IPS DF 6.9 (cell line): ENCODE measurements at regions not wholly inside any gene's neighbourhood (a gene's known extent, or its start where the extent isn't known, plus 50 kb on each side); places are given as distances from the start of the nearest gene placed in this dataset.

Experiments
- DNase-seq: peaks from one replicate; pipeline ENCODE4 v3.0.0-alpha.2; 2013; ENCODE audit warnings: low read depth, low spot score
- H3K27ac ChIP-seq: one replicate; pipeline ENCODE4 v1.5.1; 2013; ENCODE audit warnings: low read length, control low read depth
- H3K27me3 ChIP-seq: 2 replicates; pipeline ENCODE4 v1.6.1; 2013; ENCODE audit warnings: mild to moderate bottlenecking, low read length; ENCODE audit not compliant: control insufficient read depth, insufficient read depth
- H3K36me3 ChIP-seq: 2 replicates; pipeline ENCODE4 v1.6.1; 2013; ENCODE audit warnings: low read length; ENCODE audit not compliant: control insufficient read depth, insufficient read depth
- H3K4me1 ChIP-seq: 2 replicates; pipeline ENCODE4 v1.6.1; 2013; ENCODE audit warnings: low read length; ENCODE audit not compliant: control insufficient read depth, insufficient read depth
- H3K4me3 ChIP-seq: 2 replicates; pipeline ENCODE4 v1.5.1; 2013; ENCODE audit warnings: mild to moderate bottlenecking, low read length
- H3K9me3 ChIP-seq: 2 replicates; pipeline ENCODE4 v1.6.1; 2013; ENCODE audit warnings: low read length, inconsistent platforms; ENCODE audit not compliant: control insufficient read depth, insufficient read depth
- WGBS: extraction: QIAGEN DNeasy Blood & Tissue Kit; methylation state at CpG from one replicate; pipeline ENCODE4 v1.1.7; 2013; ENCODE audit warnings: mixed read lengths, missing lambda C conversion rate; ENCODE audit not compliant: insufficient read length, insufficient coverage; 5-methylcytosine and 5-hydroxymethylcytosine counted together

DNA sequence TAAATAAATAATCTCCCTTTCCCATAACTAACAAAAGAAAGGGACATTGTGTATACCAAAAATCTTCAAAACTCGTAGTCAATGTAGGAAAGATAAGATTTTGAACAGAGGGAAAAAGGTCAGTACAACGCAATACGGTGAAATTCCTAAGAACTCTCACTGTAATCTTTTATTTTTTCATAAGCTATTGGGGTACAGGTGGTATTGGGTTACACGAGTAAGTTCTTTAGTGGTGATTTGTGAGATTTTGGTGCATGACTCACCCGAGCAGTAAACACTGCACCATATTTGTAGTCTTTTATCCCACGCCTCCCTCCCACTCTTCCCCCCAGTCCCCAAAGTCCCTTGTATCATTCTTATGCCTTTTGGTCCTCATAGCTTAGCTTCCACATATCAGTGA is 718.0 kb downstream of the TBL1XR1 start:
- Histone ChIP-seq H3K27ac (no peak overlapping the region), H3K4me1 (no peaks in the 10 kb centered on the region), H3K36me3 (no peaks in the 10 kb centered on the region), H3K4me3 (no peak overlapping the region), H3K27me3 (no peaks in the 10 kb centered on the region), H3K9me3 (no peaks in the 10 kb centered on the region)
- no CpG with 5 or more reads among the region's 6 CpGs for WGBS
- DNase-seq = no peak

DNA sequence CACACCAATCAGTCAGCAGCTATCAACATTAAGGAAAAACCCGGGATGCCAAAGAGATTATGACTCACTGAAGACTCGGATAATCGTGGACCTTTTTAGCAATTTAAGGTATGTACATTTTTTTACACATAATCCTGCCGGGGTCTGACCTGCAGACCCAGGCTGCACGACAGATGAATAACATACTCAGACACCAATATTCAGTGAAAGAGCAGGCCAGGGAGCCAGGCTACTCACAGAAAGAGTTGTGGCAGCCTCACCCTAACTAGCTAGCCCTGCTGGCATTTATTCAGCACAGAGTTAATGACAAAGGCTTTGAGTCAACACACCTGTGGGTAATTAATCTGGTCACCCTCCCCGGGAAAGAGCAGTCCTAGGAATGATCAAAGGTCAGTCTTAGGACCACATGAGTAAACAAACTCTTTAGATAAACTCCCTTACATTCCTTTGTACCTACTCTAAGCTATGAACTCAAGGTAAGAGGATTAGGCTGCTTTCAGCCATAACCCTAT is 727.5 kb downstream of the TBL1XR1 start:
- Histone ChIP-seq H3K9me3 (no peaks in the 10 kb centered on the region; the same call in 1 of the 2 replicates), H3K27ac (no peak overlapping the region), H3K36me3 (no peaks in the 10 kb centered on the region), H3K4me1 (no peaks in the 10 kb centered on the region), H3K4me3 (no peak overlapping the region), H3K27me3 (no peaks in the 10 kb centered on the region)
- WGBS = no CpG with 5 or more reads among the region's 6 CpGs
- DNase-seq = no peak

DNA sequence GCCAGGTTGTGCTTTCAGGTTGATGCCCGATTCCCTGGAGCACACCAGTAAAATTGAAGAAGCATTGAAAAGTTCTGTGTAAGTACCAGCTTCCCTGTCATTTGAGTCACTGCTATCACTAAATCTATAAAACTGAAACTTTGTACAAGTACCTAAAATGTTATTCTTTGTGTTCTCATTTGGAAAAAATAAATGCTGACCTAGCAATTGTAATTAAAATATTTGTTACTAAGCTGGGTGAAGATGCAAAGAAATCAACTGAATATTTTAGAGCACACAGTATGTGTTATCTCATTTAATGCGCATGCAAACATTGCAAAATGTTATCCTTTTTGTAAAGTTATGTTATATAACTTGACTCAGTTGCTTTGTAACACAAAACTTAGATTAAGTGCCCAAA is 733.7 kb downstream of the TBL1XR1 start:
- no peaks in the 10 kb centered on the region for H3K36me3 ChIP-seq
- WGBS = no CpG with 5 or more reads among the region's 2 CpGs
- no peaks in the 10 kb centered on the region for H3K4me1 ChIP-seq
- H3K4me3 ChIP-seq = no peak overlapping the region
- no peaks in the 10 kb centered on the region for H3K27me3 ChIP-seq
- no peak for DNase-seq
- H3K9me3 ChIP-seq = no peaks in the 10 kb centered on the region
- H3K27ac ChIP-seq = no peak overlapping the region

DNA sequence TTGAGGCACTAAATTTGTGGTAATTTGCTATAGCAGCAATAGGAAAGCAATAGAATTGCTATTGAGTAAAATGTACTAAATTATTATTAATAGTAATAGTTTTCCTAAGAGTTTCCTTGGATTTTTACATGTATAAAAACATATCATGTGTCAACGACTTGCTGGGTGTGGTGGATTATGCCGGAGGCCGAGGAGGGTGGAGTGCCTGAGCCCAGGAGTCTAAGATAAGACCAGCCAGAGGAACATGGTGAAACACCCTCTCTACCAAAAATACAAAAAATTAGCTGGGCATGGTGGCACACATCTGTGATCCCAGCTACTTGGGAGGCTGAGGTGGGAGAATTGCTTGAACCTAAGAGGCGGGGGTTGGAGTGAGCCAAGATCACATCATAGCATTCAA is 749.9 kb downstream of the TBL1XR1 start:
- Histone ChIP-seq H3K36me3 (no peaks in the 10 kb centered on the region), H3K27me3 (no peaks in the 10 kb centered on the region), H3K27ac (no peak overlapping the region), H3K4me1 (no peaks in the 10 kb centered on the region), H3K9me3 (no peaks in the 10 kb centered on the region), H3K4me3 (no peak overlapping the region)
- no peak for DNase-seq
- WGBS = no CpG with 5 or more reads among the region's 4 CpGs

DNA sequence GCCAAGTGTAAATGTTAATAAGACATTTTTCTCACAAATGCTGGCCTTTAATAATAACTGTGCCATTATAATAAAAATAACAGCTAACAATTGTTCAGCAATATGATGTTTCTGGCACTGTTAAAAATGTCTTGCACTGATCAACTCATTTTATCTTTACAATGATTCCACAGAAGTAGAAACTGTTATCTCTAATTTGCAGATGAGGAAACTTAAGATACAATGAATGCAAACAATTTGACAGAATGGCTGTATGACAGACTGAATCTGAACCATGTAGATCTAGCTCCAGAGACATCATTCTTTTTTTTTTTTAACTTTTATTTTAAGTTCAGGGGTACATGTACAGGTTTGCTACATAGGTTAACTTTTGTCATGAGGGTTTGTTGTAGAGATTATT is 755.0 kb downstream of the TBL1XR1 start:
- H3K27ac ChIP-seq = no peak overlapping the region
- DNase-seq = no peak

DNA sequence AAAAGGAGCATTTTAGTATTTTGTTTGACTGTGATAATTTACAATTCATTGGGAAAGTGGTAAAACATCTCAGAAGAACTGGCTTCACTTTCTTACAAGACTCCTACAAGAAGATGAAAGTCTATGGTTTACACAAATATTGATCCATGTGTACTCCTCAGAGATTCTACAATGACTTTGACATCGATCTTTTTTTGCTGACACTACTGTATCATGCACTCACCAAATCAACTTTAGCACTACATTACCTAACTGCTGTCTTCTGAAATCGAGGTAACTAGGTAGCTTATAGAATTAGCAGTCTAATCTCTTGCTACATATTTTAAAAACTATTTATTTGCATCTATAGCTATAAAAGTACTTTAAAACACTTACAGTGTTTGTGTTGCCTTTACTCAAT is 757.6 kb downstream of the TBL1XR1 start:
- DNase-seq = no peak
- Histone ChIP-seq H3K27ac (no peak overlapping the region), H3K36me3 (no peaks in the 10 kb centered on the region), H3K4me1 (no peaks in the 10 kb centered on the region), H3K9me3 (no peaks in the 10 kb centered on the region), H3K27me3 (no peaks in the 10 kb centered on the region), H3K4me3 (no peak overlapping the region)
- no CpG with 5 or more reads among the region's 2 CpGs for WGBS

More for the DNA sequence above, 755.0 kb downstream of the TBL1XR1 start:
- Histone ChIP-seq H3K4me3 (no peak overlapping the region), H3K36me3 (no peaks in the 10 kb centered on the region), H3K27me3 (no peaks in the 10 kb centered on the region), H3K9me3 (no peaks in the 10 kb centered on the region), H3K4me1 (no peaks in the 10 kb centered on the region)

DNA sequence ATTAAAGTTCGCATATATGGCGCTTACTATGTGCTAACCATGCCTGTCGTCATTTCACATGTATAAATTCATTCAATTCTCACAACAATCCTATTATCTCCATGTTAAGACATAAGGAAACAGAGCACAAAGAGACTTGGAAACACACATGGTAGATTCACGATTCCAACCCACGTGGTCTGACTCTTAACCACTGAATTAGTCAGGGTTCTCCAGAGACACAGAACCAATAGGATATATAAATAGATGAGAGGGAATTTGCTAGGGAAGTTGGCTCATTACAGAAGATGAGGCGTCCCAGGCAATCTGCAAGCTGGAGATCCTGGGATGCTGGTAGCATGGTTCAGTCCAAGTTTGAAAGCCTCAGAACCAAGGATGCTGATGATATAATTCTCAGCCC is 765.3 kb downstream of the TBL1XR1 start:
- Histone ChIP-seq H3K36me3 (no peaks in the 10 kb centered on the region), H3K4me3 (no peak overlapping the region), H3K4me1 (no peaks in the 10 kb centered on the region), H3K9me3 (no peaks in the 10 kb centered on the region), H3K27me3 (no peaks in the 10 kb centered on the region), H3K27ac (no peak overlapping the region)
- no CpG with 5 or more reads among the region's 6 CpGs for WGBS
- no peak for DNase-seq

DNA sequence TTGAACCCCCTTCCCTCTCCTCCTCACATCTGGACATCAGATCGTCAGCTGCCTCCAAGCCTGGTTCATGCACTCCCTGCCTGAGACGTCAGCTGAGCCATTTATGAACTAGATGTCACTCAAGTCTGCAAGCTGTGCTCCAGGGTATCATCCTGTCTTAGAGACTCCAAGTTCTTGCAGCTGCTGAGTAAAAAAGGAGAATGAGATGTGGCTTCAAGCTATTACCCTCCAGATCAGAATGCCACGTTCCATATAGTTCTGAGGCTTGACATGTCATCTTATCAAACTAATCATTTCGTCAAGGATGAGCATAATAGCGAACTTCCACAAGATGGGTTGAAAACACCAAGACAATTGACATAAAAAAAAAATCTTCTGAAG is 766.3 kb downstream of the TBL1XR1 start:
- Histone ChIP-seq H3K27me3 (no peaks in the 10 kb centered on the region), H3K4me3 (no peak overlapping the region), H3K36me3 (no peaks in the 10 kb centered on the region), H3K27ac (no peak overlapping the region), H3K4me1 (no peaks in the 10 kb centered on the region), H3K9me3 (no peaks in the 10 kb centered on the region)
- no peak for DNase-seq
- no CpG with 5 or more reads among the region's 5 CpGs for WGBS

DNA sequence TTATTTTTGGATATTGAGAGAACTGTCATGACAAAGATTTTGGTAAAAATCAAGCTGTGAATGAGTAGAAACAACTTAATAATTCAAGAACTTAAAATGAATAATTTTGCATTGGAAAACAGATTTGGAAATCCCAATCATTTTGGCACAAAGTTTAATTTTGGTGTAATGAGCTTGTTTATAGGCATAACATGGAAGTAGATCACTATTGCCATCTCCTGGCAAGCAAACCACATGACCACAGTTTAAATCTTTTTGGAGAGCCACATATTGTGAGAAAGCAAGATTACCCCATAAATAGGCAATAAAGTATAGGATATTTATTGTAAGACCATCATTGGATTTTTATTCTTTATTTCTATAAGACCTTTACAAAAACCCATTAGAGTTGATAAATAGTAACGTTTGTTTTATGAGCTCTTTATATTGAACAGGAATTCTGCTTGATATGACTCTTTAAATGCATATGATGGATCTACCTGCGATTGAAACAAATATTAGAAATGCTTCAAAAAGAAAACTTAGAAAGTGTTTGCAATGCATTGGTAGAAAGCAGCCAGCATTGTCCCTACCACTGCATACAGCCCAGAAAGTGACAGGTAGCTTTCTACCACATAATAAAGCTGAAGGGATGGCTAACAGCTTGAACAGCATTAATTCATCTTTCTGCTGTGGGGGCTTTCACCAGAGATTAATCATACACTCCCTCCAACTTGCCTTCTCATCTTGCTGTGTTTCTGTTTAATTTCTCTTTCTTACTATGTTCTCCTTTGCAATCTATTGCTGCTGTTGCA is 766.8 kb downstream of the TBL1XR1 start:
- no peak overlapping the region for H3K27ac ChIP-seq
- no peak for DNase-seq

DNA sequence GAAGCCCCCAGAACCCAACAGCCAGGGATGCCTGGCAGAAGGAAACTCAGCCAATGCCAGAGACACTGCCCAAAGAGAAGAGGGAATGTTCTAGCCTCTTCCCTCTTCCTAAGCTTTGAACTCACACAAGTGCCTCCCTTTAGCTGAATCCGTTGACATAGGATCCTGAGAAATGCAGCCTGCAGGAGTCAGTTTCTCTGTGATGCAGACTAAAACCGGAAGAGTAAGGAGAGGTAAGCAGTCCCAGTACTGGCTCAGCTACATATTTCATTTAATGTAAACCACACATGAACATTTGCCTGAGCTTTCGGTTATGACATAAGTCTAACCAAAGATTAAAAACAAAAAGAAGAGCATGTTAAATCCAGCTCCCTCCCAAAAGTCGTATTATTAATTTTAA is 768.7 kb downstream of the TBL1XR1 start:
- Histone ChIP-seq H3K4me1 (no peaks in the 10 kb centered on the region; the same call in 1 of the 2 replicates), H3K27me3 (no peaks in the 10 kb centered on the region), H3K4me3 (no peak overlapping the region), H3K9me3 (no peaks in the 10 kb centered on the region), H3K36me3 (no peaks in the 10 kb centered on the region), H3K27ac (no peak overlapping the region)
- no peak for DNase-seq
- no CpG with 5 or more reads among the region's 4 CpGs for WGBS

More for the DNA sequence above, 766.8 kb downstream of the TBL1XR1 start:
- no peaks in the 10 kb centered on the region for H3K4me1 ChIP-seq
- no peak overlapping the region for H3K4me3 ChIP-seq
- no peaks in the 10 kb centered on the region for H3K36me3 ChIP-seq
- H3K27me3 ChIP-seq = no peaks in the 10 kb centered on the region
- H3K9me3 ChIP-seq = no peaks in the 10 kb centered on the region
- WGBS = no CpG with 5 or more reads among the region's 2 CpGs

DNA sequence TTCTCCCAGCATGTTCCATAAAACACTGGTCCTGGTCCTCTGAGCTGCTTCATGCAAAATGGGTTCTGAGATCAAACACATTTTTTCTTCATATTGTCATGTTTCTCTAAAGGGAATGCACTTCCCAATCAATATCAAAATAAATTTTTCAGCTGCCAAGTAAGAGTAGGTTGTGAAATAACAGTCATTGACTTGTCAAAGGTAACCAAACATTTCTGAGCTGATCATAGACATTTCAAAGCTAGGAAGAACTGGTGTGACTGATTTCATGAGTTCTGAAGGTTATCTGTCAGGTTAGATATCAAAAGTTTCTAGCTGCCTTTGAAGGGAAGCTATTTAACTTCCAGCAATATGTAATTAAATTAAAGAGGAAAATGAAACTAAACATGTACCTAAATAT is 770.9 kb downstream of the TBL1XR1 start:
- Histone ChIP-seq H3K4me3 (no peak overlapping the region), H3K27me3 (no peaks in the 10 kb centered on the region), H3K27ac (no peak overlapping the region), H3K9me3 (no peaks in the 10 kb centered on the region), H3K4me1 (no peaks in the 10 kb centered on the region; the same call in 1 of the 2 replicates), H3K36me3 (no peaks in the 10 kb centered on the region)
- no peak for DNase-seq
